ENCODE measurements at regions not wholly inside any gene's neighbourhood (a gene's known extent, or its start where the extent isn't known, plus 50 kb on each side); places are given as distances from the start of the nearest gene placed in this dataset.

DNA sequence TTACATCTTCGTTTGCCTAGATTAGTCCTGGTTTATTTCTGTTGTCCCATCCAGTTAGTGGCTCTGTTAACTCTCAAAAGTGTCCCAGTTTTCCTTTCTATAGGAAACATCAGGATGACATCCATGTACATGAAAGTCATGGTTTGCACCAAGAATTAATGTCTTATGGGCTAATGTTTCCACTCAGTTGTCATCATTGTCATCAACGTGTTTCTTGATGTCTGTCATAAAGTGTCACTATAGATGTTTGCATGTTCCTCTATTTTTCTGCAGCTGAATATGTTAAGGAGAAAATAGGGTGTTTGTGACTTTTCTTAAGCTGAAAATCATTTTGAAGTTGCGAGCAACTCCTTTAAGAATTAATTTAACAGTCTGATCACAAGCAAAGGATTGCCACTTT is 567.0 kb downstream of the TMEM114 start:
- TF ChIP-seq, protein P1, sequence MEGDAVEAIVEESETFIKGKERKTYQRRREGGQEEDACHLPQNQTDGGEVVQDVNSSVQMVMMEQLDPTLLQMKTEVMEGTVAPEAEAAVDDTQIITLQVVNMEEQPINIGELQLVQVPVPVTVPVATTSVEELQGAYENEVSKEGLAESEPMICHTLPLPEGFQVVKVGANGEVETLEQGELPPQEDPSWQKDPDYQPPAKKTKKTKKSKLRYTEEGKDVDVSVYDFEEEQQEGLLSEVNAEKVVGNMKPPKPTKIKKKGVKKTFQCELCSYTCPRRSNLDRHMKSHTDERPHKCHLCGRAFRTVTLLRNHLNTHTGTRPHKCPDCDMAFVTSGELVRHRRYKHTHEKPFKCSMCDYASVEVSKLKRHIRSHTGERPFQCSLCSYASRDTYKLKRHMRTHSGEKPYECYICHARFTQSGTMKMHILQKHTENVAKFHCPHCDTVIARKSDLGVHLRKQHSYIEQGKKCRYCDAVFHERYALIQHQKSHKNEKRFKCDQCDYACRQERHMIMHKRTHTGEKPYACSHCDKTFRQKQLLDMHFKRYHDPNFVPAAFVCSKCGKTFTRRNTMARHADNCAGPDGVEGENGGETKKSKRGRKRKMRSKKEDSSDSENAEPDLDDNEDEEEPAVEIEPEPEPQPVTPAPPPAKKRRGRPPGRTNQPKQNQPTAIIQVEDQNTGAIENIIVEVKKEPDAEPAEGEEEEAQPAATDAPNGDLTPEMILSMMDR (IDR thresholded peaks at IDR 0.05): no peak
- no peak for TF ChIP-seq MYC (IDR thresholded peaks at IDR 0.05; ENCODE audit: borderline replicate concordance, low read length)
- TF ChIP-seq, protein P2, sequence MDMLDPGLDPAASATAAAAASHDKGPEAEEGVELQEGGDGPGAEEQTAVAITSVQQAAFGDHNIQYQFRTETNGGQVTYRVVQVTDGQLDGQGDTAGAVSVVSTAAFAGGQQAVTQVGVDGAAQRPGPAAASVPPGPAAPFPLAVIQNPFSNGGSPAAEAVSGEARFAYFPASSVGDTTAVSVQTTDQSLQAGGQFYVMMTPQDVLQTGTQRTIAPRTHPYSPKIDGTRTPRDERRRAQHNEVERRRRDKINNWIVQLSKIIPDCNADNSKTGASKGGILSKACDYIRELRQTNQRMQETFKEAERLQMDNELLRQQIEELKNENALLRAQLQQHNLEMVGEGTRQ (IDR thresholded peaks at IDR 0.05): no peak

All from A549 (cell line).